SJSA1 (cell line): ENCODE measurements at regions not wholly inside any gene's neighbourhood (a gene's known extent, or its start where the extent isn't known, plus 50 kb on each side); places are given as distances from the start of the nearest gene placed in this dataset.
A peak's percentile ranks its signal among the peaks of the same experiment; 100 is the strongest.
"Not testable (repeated sequence)": the region's sequence is repeated elsewhere in the genome, so short reads cannot be mapped to it uniquely, and the experiment has no call there.

ENCODE experiments used
- DNase-seq, 2 experiments: peaks; one replicate each; pipeline ENCODE4 v3.0.0-alpha.2; 2015 to 2020; ENCODE audit warnings: low spot score in 2 of 2, low read depth in 1 of 2
- H3K27ac ChIP-seq: fragments of 250-450 bp; sonication (Bioruptor Pico); 2 replicates; pipeline ENCODE4 v1.5.1; 2020; ENCODE audit warnings: mild to moderate bottlenecking, moderate library complexity
- H3K27me3 ChIP-seq: fragments of 250-450 bp; sonication (Bioruptor Pico); replicated peaks from 2 replicates; pipeline ENCODE4 v1.5.1; 2020; ENCODE audit warnings: mild to moderate bottlenecking, moderate library complexity
- H3K36me3 ChIP-seq: fragments of 250-450 bp; sonication (Bioruptor Pico); 2 replicates; pipeline ENCODE4 v1.5.1; 2020; ENCODE audit warnings: mild to moderate bottlenecking
- H3K4me1 ChIP-seq: fragments of 250-450 bp; sonication (Bioruptor Pico); replicated peaks from 2 replicates; pipeline ENCODE4 v1.6.1; 2021; ENCODE audit warnings: mild to moderate bottlenecking
- H3K4me3 ChIP-seq: fragments of 250-450 bp; sonication (Bioruptor Pico); 2 replicates; pipeline ENCODE4 v1.5.1; 2020; ENCODE audit warnings: mild to moderate bottlenecking
- H3K9me3 ChIP-seq: fragments of 250-450 bp; sonication (Bioruptor Pico); replicated peaks from 2 replicates; pipeline ENCODE4 v1.5.1; 2020; ENCODE audit warnings: mild to moderate bottlenecking

- H3K9me3 ChIP-seq, H3K27me3 ChIP-seq: not testable (repeated sequence)
- H3K4me1 ChIP-seq = peaks cover 10% of the 10 kb centered on the region; the same call in 1 of the 2 replicates
These were observed 195.7 kb upstream of the TENT5A start for GRCh38 chr6:81948196-81948595.

GRCh38 chr6:81944661-81945060 lies 192.2 kb upstream of the TENT5A start:
- H3K4me3 ChIP-seq = no peak overlapping the region
- H3K4me1 ChIP-seq = peaks cover 7% of the 10 kb centered on the region
- no peak overlapping the region for H3K27ac ChIP-seq
- no peaks in the 10 kb centered on the region for H3K27me3 ChIP-seq
- no peak for DNase-seq
- H3K9me3 ChIP-seq = no peaks in the 10 kb centered on the region
- no peaks in the 10 kb centered on the region for H3K36me3 ChIP-seq

More at GRCh38 chr6:81948196-81948595, 195.7 kb upstream of the TENT5A start:
- H3K36me3 ChIP-seq, H3K4me3 ChIP-seq, H3K27ac ChIP-seq, DNase-seq: not testable (repeated sequence)

DNA sequence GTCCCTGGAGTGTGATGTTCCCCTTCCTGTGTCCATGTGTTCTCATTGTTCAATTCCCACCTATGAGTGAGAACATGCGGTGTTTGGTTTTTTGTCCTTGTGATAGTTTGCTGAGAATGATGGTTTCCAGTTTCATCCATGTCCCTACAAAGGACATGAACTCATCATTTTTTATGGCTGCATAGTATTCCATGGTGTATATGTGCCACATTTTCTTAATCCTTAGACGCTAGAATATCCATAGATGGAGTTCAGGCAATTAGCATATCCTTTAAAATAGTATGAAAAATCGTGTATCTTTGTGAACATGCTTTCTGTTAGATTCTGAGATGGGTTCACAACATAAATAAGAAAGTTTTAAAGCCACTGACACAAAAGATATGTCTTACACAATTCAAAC lies 190.4 kb upstream of the TENT5A start:
- not testable (repeated sequence) for H3K4me3 ChIP-seq, H3K9me3 ChIP-seq, DNase-seq, H3K27ac ChIP-seq, H3K27me3 ChIP-seq, H3K36me3 ChIP-seq
- H3K4me1 ChIP-seq = peaks cover 25% of the 10 kb centered on the region

GRCh38 chr6:81942067-81942370 lies 189.5 kb upstream of the TENT5A start:
- Histone ChIP-seq H3K9me3 (no peaks in the 10 kb centered on the region), H3K27ac (no peak overlapping the region), H3K4me3 (no peak overlapping the region), H3K27me3 (no peaks in the 10 kb centered on the region), H3K36me3 (no peaks in the 10 kb centered on the region), H3K4me1 (peaks cover 33% of the 10 kb centered on the region)
- no peak for DNase-seq

- Histone ChIP-seq H3K9me3 (no peaks in the 10 kb centered on the region), H3K36me3 (no peaks in the 10 kb centered on the region), H3K4me3 (no peak overlapping the region), H3K27ac (no peak overlapping the region), H3K27me3 (no peaks in the 10 kb centered on the region), H3K4me1 (peaks cover 34% of the 10 kb centered on the region)
- DNase-seq = no peak
These were observed 188.0 kb upstream of the TENT5A start for GRCh38 chr6:81940451-81940985.

DNA sequence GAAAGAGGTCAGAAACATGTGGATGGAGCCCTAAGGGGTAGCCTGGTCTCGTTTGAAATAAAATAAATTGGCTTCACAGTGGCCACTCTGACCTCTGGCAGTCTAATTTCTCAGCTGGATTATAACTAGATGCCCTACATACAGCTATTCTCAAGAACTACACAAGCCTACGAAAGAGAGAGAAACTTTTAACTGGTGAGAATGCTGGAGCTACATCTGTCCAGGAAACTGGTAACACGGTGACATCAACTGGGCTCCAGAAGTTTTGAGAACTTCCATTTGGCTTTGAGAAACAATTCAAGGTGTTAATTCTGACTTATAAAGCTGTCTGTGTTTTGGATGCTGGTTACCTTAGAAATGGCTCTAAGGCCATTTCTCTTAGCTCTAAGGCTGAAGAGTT lies 187.3 kb upstream of the TENT5A start:
- Histone ChIP-seq H3K9me3 (no peaks in the 10 kb centered on the region), H3K4me1 (peaks cover 34% of the 10 kb centered on the region), H3K27ac (peak overlapping the region; percentile 35; the same call in 1 of the 2 replicates), H3K27me3 (no peaks in the 10 kb centered on the region), H3K4me3 (no peak overlapping the region), H3K36me3 (no peaks in the 10 kb centered on the region)
- no peak for DNase-seq

GRCh38 chr6:81938991-81939732 lies 186.7 kb upstream of the TENT5A start:
- H3K9me3 ChIP-seq = no peaks in the 10 kb centered on the region
- no peaks in the 10 kb centered on the region for H3K36me3 ChIP-seq
- H3K4me3 ChIP-seq = no peak overlapping the region
- DNase-seq = peak in 1 of 2 experiments; percentile 16
- peak overlapping the region; percentile 42 for H3K27ac ChIP-seq
- H3K27me3 ChIP-seq = no peaks in the 10 kb centered on the region
- H3K4me1 ChIP-seq = peaks cover 34% of the 10 kb centered on the region

- Histone ChIP-seq H3K4me3 (no peak overlapping the region), H3K27me3 (no peaks in the 10 kb centered on the region), H3K4me1 (peaks cover 39% of the 10 kb centered on the region), H3K9me3 (no peaks in the 10 kb centered on the region), H3K27ac (peak overlapping the region; percentile 42), H3K36me3 (no peaks in the 10 kb centered on the region)
- DNase-seq = peak; percentile 52 to 67
These were observed 185.8 kb upstream of the TENT5A start for GRCh38 chr6:81938014-81938856.

DNA sequence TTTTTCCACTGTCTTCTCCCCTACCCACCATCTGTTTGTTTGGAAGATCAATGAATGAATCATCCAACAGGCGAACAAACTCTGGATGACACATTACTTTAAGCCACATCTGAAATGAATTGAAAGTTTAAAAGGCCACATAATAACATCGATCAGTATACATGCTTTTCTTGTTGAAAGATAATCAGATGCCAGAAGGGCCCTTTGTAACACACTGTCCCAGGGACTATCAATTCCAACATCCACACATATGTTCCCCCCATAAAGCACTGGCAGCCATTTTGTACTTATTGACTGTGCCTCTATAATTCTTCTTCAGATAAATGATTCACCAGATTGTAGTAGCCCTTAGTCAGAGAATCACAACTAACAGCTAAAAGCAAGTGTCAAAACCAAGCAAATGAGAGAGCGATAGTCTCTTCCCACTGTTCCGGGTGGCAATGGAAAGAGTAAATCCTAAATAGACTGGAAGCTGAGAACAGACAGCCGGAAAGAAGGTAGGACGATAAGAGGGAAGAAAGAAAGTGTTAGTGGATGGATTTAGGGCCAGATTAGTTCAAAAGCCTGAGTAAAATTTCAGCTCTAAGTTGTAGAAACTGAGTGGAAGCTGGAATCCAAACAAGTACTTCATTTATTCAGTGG lies 184.9 kb upstream of the TENT5A start:
- Histone ChIP-seq H3K27me3 (no peaks in the 10 kb centered on the region), H3K9me3 (no peaks in the 10 kb centered on the region), H3K36me3 (no peaks in the 10 kb centered on the region), H3K4me1 (peaks cover 41% of the 10 kb centered on the region), H3K27ac (peak overlapping the region; percentile 42), H3K4me3 (no peak overlapping the region)
- peak in 1 of 2 experiments; percentile 55 for DNase-seq

DNA sequence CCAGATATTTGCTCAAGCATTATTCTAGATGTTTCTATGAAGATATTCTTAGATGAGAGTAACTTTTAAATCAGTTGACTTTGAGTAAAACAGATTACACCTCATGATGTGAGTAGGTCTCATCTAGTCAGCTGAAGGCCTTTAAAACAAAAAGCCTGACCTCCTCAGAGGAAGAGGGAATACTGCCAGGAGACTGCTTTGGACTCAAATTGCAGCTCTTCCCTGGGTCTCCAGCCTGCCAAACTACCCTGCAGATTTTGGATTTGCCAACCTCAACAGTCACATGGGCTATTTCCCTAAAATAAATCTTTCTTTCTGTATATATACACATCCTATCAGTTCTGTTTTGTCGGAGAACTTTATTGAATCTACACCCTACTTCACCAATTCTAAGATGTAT lies 182.5 kb upstream of the TENT5A start:
- H3K27me3 ChIP-seq = no peaks in the 10 kb centered on the region
- H3K9me3 ChIP-seq = no peaks in the 10 kb centered on the region
- H3K4me3 ChIP-seq = no peak overlapping the region
- DNase-seq = no peak
- H3K27ac ChIP-seq = no peak overlapping the region
- H3K36me3 ChIP-seq = no peaks in the 10 kb centered on the region
- peaks cover 37% of the 10 kb centered on the region for H3K4me1 ChIP-seq

- Histone ChIP-seq H3K4me3 (no peak overlapping the region), H3K4me1 (peaks cover 24% of the 10 kb centered on the region), H3K9me3 (no peaks in the 10 kb centered on the region), H3K27me3 (no peaks in the 10 kb centered on the region), H3K36me3 (no peaks in the 10 kb centered on the region), H3K27ac (no peak overlapping the region)
- no peak for DNase-seq
These were observed 181.1 kb upstream of the TENT5A start for GRCh38 chr6:81933608-81934051.

DNA sequence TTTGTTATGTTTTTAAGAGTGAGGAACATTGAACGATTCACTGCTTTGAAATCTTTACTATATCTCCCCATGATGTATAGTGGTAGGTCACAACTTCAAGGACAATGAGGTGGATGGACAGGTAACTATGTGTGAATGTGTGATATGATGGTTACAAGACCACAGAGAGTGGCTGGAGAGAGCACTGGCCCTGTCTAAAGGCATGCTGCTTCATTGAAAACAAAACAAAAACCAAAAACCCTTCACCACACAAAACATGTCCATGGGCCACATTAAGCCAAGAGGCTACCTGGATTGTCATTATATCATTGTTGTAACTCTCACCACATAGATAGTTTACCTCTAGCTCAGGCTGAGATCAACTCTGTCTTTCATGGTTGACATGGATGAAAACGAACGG lies 180.6 kb upstream of the TENT5A start:
- Histone ChIP-seq H3K4me1 (peaks cover 19% of the 10 kb centered on the region), H3K27ac (no peak overlapping the region), H3K9me3 (no peaks in the 10 kb centered on the region), H3K4me3 (no peak overlapping the region), H3K27me3 (no peaks in the 10 kb centered on the region), H3K36me3 (no peaks in the 10 kb centered on the region)
- no peak for DNase-seq

DNA sequence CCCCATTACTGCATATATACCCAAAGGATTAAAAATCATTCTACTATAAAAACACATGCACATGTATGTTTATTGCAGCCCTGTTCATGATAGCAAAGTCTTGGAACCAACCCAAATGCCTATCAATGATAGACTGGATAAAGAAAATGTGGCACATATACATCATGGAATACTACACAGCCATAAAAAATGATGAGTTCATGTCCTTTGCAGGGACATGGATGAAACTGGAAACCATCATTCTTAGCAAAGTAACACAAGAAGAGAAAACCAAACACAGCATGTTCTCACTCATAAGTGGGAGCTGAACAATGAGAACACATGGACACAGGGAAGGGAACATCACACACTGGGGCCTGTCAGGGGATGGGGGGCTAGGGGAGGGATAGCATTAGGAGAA lies 180.0 kb upstream of the TENT5A start:
- peaks cover 12% of the 10 kb centered on the region for H3K4me1 ChIP-seq
- not testable (repeated sequence) for H3K36me3 ChIP-seq, DNase-seq, H3K27me3 ChIP-seq, H3K4me3 ChIP-seq, H3K27ac ChIP-seq, H3K9me3 ChIP-seq

- peaks cover 7% of the 10 kb centered on the region for H3K4me1 ChIP-seq
- H3K36me3 ChIP-seq = no peaks in the 10 kb centered on the region
- H3K4me3 ChIP-seq = no peak overlapping the region
- no peak overlapping the region for H3K27ac ChIP-seq
- H3K9me3 ChIP-seq = no peaks in the 10 kb centered on the region
- no peaks in the 10 kb centered on the region for H3K27me3 ChIP-seq
- DNase-seq = no peak
These were observed 177.3 kb upstream of the TENT5A start for GRCh38 chr6:81929828-81930227.
